ENCODE measurements at regions not wholly inside any gene's neighbourhood (a gene's known extent, or its start where the extent isn't known, plus 50 kb on each side); places are given as distances from the start of the nearest gene placed in this dataset.
"Not testable (repeated sequence)": the region's sequence is repeated elsewhere in the genome, so short reads cannot be mapped to it uniquely, and the experiment has no call there.

GRCh38 chr13:76267216-76267615, 619.0 kb downstream of the KCTD12 start:
- no peaks in the 10 kb centered on the region for H3K36me3 ChIP-seq (ENCODE audit: control insufficient read depth in 3 of 3, insufficient read depth in 2 of 3, low read depth in 1 of 3, low read length in 3 of 3)
- H3K4me1 ChIP-seq (ENCODE audit: control insufficient read depth in 3 of 3, insufficient read depth in 2 of 3, low read depth in 1 of 3, low read length in 2 of 3), result no peaks in the 10 kb centered on the region
- H3K9me3 ChIP-seq (ENCODE audit: control insufficient read depth in 2 of 2, insufficient read depth in 1 of 2, low read depth in 1 of 2, low read length in 1 of 2), result peaks cover 0 to 6% of the 10 kb centered on the region in 2 donors
- H3K27me3 ChIP-seq (ENCODE audit: control insufficient read depth in 3 of 3, insufficient read depth in 3 of 3, low read length in 3 of 3), result no peaks in the 10 kb centered on the region
- H3K27ac ChIP-seq (ENCODE audit: low read depth in 1 of 3, low read length in 2 of 3), result no peak overlapping the region
- FAIRE-seq (no peak), DNase-seq (no peak)
- 69 to 78% (median 70%) methylated on average over 3 of the region's 3 CpGs for WGBS, 3 donors
- H3K4me3 ChIP-seq (ENCODE audit: low read depth in 1 of 3, low read length in 3 of 3), result no peak overlapping the region

- FAIRE-seq (no peak), DNase-seq (no peak)
- H3K4me1 ChIP-seq (ENCODE audit: control insufficient read depth in 3 of 3, insufficient read depth in 2 of 3, low read depth in 1 of 3, low read length in 2 of 3), result no peaks in the 10 kb centered on the region
- no peaks in the 10 kb centered on the region for H3K27me3 ChIP-seq (ENCODE audit: control insufficient read depth in 3 of 3, insufficient read depth in 3 of 3, low read length in 3 of 3)
- no peaks in the 10 kb centered on the region for H3K9me3 ChIP-seq (ENCODE audit: control insufficient read depth in 2 of 2, insufficient read depth in 1 of 2, low read depth in 1 of 2, low read length in 1 of 2)
- no peak overlapping the region for H3K4me3 ChIP-seq (ENCODE audit: low read depth in 1 of 3, low read length in 3 of 3)
- no peaks in the 10 kb centered on the region for H3K36me3 ChIP-seq (ENCODE audit: control insufficient read depth in 3 of 3, insufficient read depth in 2 of 3, low read depth in 1 of 3, low read length in 3 of 3)
- 41 to 84% (median 75%) methylated on average over 1 of the region's 1 CpG for WGBS, 3 donors
- no peak overlapping the region for H3K27ac ChIP-seq (ENCODE audit: low read depth in 1 of 3, low read length in 2 of 3)
Observed at GRCh38 chr13:76266561-76266960, 619.6 kb downstream of the KCTD12 start.

- Histone ChIP-seq H3K4me1 (ENCODE audit: control insufficient read depth in 3 of 3, insufficient read depth in 2 of 3, low read depth in 1 of 3, low read length in 2 of 3) (no peaks in the 10 kb centered on the region), H3K27ac (ENCODE audit: low read depth in 1 of 3, low read length in 2 of 3) (no peak overlapping the region), H3K36me3 (ENCODE audit: control insufficient read depth in 3 of 3, insufficient read depth in 2 of 3, low read depth in 1 of 3, low read length in 3 of 3) (no peaks in the 10 kb centered on the region), H3K27me3 (ENCODE audit: control insufficient read depth in 3 of 3, insufficient read depth in 3 of 3, low read length in 3 of 3) (no peaks in the 10 kb centered on the region), H3K9me3 (ENCODE audit: control insufficient read depth in 2 of 2, insufficient read depth in 1 of 2, low read depth in 1 of 2, low read length in 1 of 2) (peaks cover 0 to 3% of the 10 kb centered on the region in 2 donors), H3K4me3 (ENCODE audit: low read depth in 1 of 3, low read length in 3 of 3) (no peak overlapping the region)
- WGBS, 3 donors, result 51 to 65% (median 57%) methylated on average over 2 of the region's 2 CpGs
- FAIRE-seq, result no peak
- no peak for DNase-seq
Observed at GRCh38 chr13:76250211-76250610, 614.1 kb downstream of the LMO7 start.

GRCh38 chr13:76245920-76246319, 609.8 kb downstream of the LMO7 start:
- FAIRE-seq, result no peak
- peaks cover 0 to 3% of the 10 kb centered on the region in 2 donors for H3K9me3 ChIP-seq (ENCODE audit: control insufficient read depth in 2 of 2, insufficient read depth in 1 of 2, low read depth in 1 of 2, low read length in 1 of 2)

GRCh38 chr13:76245211-76245610, 609.1 kb downstream of the LMO7 start:
- Histone ChIP-seq H3K27me3 (ENCODE audit: control insufficient read depth in 3 of 3, insufficient read depth in 3 of 3, low read length in 3 of 3) (no peaks in the 10 kb centered on the region), H3K4me1 (ENCODE audit: control insufficient read depth in 3 of 3, insufficient read depth in 2 of 3, low read depth in 1 of 3, low read length in 2 of 3) (no peaks in the 10 kb centered on the region), H3K4me3 (ENCODE audit: low read depth in 1 of 3, low read length in 3 of 3) (no peak overlapping the region), H3K9me3 (ENCODE audit: control insufficient read depth in 2 of 2, insufficient read depth in 1 of 2, low read depth in 1 of 2, low read length in 1 of 2) (peaks cover 0 to 3% of the 10 kb centered on the region in 2 donors), H3K27ac (ENCODE audit: low read depth in 1 of 3, low read length in 2 of 3) (no peak overlapping the region), H3K36me3 (ENCODE audit: control insufficient read depth in 3 of 3, insufficient read depth in 2 of 3, low read depth in 1 of 3, low read length in 3 of 3) (no peaks in the 10 kb centered on the region)
- FAIRE-seq (no peak), DNase-seq (no peak)
- WGBS, 3 donors, result 56 to 72% (median 64%) methylated on average over 4 of the region's 4 CpGs

More at GRCh38 chr13:76245920-76246319, 609.8 kb downstream of the LMO7 start:
- Histone ChIP-seq H3K36me3 (ENCODE audit: control insufficient read depth in 3 of 3, insufficient read depth in 2 of 3, low read depth in 1 of 3, low read length in 3 of 3) (no peaks in the 10 kb centered on the region), H3K4me3 (ENCODE audit: low read depth in 1 of 3, low read length in 3 of 3) (no peak overlapping the region), H3K27me3 (ENCODE audit: control insufficient read depth in 3 of 3, insufficient read depth in 3 of 3, low read length in 3 of 3) (no peaks in the 10 kb centered on the region), H3K27ac (ENCODE audit: low read depth in 1 of 3, low read length in 2 of 3) (no peak overlapping the region), H3K4me1 (ENCODE audit: control insufficient read depth in 3 of 3, insufficient read depth in 2 of 3, low read depth in 1 of 3, low read length in 2 of 3) (no peaks in the 10 kb centered on the region)
- no peak for DNase-seq
- 11 to 44% (median 32%) methylated on average over 1 of the region's 1 CpG for WGBS, 3 donors

GRCh38 chr13:76243120-76243519, 607.0 kb downstream of the LMO7 start:
- H3K27ac ChIP-seq (ENCODE audit: low read depth in 1 of 3, low read length in 2 of 3); DNase-seq; H3K4me3 ChIP-seq (ENCODE audit: low read depth in 1 of 3, low read length in 3 of 3); H3K4me1 ChIP-seq (ENCODE audit: control insufficient read depth in 3 of 3, insufficient read depth in 2 of 3, low read depth in 1 of 3, low read length in 2 of 3); H3K9me3 ChIP-seq (ENCODE audit: control insufficient read depth in 2 of 2, insufficient read depth in 1 of 2, low read depth in 1 of 2, low read length in 1 of 2); FAIRE-seq; H3K27me3 ChIP-seq (ENCODE audit: control insufficient read depth in 3 of 3, insufficient read depth in 3 of 3, low read length in 3 of 3); H3K36me3 ChIP-seq (ENCODE audit: control insufficient read depth in 3 of 3, insufficient read depth in 2 of 3, low read depth in 1 of 3, low read length in 3 of 3): not testable (repeated sequence)
- WGBS, 3 donors, result 56 to 72% (median 61%) methylated on average over 7 to 8 of the region's 8 CpGs

GRCh38 chr13:76239031-76239680, 603.0 kb downstream of the LMO7 start:
- Histone ChIP-seq H3K27me3 (ENCODE audit: control insufficient read depth in 3 of 3, insufficient read depth in 3 of 3, low read length in 3 of 3) (no peaks in the 10 kb centered on the region), H3K9me3 (ENCODE audit: control insufficient read depth in 2 of 2, insufficient read depth in 1 of 2, low read depth in 1 of 2, low read length in 1 of 2) (no peaks in the 10 kb centered on the region), H3K36me3 (ENCODE audit: control insufficient read depth in 3 of 3, insufficient read depth in 2 of 3, low read depth in 1 of 3, low read length in 3 of 3) (no peaks in the 10 kb centered on the region), H3K4me1 (ENCODE audit: control insufficient read depth in 3 of 3, insufficient read depth in 2 of 3, low read depth in 1 of 3, low read length in 2 of 3) (no peaks in the 10 kb centered on the region), H3K4me3 (ENCODE audit: low read depth in 1 of 3, low read length in 3 of 3) (no peak overlapping the region), H3K27ac (ENCODE audit: low read depth in 1 of 3, low read length in 2 of 3) (no peak overlapping the region)
- FAIRE-seq (no peak), DNase-seq (no peak)
- WGBS, 3 donors, result 88 to 90% (median 88%) methylated on average over 4 of the region's 4 CpGs

GRCh38 chr13:76231522-76232167, 595.5 kb downstream of the LMO7 start:
- H3K36me3 ChIP-seq (ENCODE audit: control insufficient read depth in 3 of 3, insufficient read depth in 2 of 3, low read depth in 1 of 3, low read length in 3 of 3), result no peaks in the 10 kb centered on the region
- WGBS, 3 donors, result 85 to 96% (median 91%) methylated on average over 4 of the region's 4 CpGs

More at GRCh38 chr13:76231522-76232167, 595.5 kb downstream of the LMO7 start:
- Histone ChIP-seq H3K9me3 (ENCODE audit: control insufficient read depth in 2 of 2, insufficient read depth in 1 of 2, low read depth in 1 of 2, low read length in 1 of 2) (no peaks in the 10 kb centered on the region), H3K4me1 (ENCODE audit: control insufficient read depth in 3 of 3, insufficient read depth in 2 of 3, low read depth in 1 of 3, low read length in 2 of 3) (no peaks in the 10 kb centered on the region), H3K27ac (ENCODE audit: low read depth in 1 of 3, low read length in 2 of 3) (no peak overlapping the region), H3K27me3 (ENCODE audit: control insufficient read depth in 3 of 3, insufficient read depth in 3 of 3, low read length in 3 of 3) (no peaks in the 10 kb centered on the region), H3K4me3 (ENCODE audit: low read depth in 1 of 3, low read length in 3 of 3) (no peak overlapping the region)
- DNase-seq (no peak), FAIRE-seq (no peak)

Data from small intestine (tissue), 7 donors.